NCI-H2196 (cell line): ENCODE measurements at regions not wholly inside any gene's neighbourhood (a gene's known extent, or its start where the extent isn't known, plus 50 kb on each side); places are given as distances from the start of the nearest gene placed in this dataset.
"Not testable (repeated sequence)": the region's sequence is repeated elsewhere in the genome, so short reads cannot be mapped to it uniquely, and the experiment has no call there.

Experiments
- DNase-seq: peaks from one replicate; lab custom pipeline; 2025; ENCODE audit not compliant: unreplicated experiment; lab: John Stamatoyannopoulos, UW

DNA sequence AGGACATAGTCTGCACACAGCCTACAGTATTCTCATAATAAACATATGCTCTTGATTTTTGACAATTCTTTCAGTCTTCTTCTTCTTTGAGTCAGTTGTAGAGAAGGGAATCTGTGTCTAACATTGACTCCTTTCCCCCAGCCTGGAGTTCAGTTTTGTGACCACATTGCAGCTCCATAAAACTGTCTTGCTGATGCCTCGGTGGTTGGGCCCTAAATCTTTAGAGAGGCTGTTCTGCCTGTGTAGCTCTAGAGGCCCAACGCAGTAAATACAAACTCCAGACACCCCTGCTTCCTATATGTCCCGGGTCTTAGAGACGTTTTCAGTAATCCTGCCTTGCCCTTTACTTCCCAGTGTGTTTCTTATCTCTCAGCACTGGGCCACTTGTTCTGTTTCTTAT, 639.5 kb upstream of the AADAT start:
- no peak for DNase-seq

DNA sequence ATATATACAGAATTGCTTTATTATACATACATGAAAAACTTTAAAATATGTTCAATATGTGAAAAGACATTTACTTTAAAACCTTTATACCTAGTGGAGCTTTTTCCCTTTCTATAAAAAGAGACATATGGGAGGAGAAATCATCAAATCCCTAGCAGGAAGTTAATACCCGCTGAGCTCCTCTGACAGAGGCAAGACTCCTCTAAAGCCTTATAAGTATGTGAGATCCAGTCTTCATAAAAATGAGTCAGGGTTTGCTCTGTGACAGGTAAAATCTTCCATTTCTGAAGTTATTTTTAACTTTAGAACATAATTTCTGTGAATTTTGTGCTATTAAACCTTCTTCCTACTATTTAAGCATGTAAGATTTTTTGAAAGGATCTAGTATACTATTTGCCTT, 634.4 kb upstream of the AADAT start:
- no peak for DNase-seq

DNA sequence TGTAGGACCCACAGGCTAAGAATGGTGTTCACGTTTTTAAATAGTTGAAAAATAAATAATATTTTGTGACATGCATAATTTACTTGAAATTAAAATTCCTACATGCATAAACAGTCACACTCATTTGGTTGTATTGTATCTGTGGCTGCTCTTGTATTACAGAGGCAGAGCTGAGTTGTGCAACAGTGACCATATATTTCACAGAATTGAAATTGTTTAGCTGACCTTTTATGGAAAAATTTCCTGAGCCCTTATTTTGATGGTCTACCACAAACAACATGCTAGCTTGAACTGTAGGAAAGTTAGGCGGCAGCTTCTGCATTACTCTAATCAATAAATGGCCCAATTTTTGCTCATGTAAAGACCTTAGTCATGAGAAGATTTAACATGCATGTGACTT, 633.4 kb upstream of the AADAT start:
- DNase-seq = no peak

DNA sequence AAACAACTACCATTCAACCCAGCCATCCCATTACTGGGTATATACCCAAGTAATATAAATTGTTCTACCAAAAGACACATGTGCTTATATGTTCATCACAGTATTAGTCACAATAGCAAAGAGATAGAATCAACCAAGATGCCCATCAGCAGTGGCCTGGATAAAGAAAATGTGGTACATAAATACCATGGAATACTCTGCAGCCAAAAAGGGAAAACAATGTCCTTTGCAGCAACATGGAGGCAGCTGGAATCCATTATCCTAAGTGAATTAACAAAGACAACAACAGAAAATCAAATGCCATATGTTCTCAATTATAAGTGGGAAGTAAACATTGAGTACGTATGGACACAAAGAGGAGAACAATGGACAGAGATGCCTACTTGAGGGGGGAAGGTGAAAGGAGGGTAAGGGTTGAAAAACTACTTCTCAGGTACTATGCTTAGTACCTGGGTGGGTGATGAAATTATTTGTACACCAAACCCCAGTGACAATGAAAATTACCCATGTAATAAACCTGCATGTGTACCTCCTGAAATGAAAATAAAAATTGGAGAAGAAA, 632.1 kb upstream of the AADAT start:
- no peak for DNase-seq

DNA sequence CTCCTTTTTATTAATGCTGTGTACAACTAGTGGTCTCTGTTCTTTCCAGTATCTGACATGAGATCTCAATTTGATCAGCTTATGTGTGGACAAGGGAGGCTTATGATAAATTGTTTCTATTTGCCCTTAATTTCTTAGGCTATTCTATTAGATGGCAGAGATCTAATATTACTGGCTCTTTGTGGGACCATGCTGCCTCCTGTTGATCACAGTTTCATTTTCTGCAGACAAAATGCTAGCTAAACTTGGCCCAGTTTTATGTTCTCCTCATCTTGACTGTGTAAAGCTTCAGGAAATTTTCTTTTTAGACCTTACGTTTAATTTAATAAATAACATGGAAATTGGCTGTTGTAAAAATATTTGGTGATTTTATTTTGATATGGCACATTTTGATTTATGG, 627.1 kb upstream of the AADAT start:
- no peak for DNase-seq

DNA sequence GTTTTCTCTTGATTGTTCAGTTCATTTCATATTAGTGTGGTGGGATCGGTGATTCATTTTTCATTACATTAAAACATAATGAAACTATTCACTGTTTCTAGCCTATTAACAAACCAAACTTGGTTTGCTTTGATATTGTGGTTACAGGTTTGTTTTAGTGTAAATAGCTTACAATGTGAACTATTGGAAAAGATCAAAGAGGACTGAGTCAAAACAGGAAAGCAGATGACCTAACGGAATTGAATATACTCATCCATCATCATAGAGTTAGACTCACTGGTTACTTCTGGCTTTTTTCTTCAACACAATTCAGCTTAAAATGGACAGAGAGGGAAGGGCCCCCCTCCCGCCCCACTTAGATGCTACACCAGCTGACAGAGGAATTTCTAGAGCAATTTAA, 616.2 kb upstream of the AADAT start:
- no peak for DNase-seq

DNA sequence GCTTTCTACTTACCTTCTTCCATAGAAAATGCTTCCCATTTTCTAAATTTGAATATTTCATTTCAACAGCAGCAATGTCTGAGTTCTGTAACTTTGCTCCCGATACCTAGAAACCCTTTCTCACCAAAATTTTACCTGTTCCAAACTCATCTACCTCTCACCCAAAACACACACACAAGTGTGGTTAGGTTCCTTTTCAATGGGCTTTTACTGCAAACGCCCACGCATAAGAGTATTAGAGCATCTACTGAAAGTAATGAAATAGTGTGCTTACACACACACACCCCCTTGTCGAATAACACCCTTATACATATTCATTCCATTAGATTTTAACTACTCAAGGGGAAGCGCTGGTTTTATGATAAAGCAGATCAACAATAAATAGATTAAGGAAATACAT, 610.3 kb upstream of the AADAT start:
- no peak for DNase-seq

DNA sequence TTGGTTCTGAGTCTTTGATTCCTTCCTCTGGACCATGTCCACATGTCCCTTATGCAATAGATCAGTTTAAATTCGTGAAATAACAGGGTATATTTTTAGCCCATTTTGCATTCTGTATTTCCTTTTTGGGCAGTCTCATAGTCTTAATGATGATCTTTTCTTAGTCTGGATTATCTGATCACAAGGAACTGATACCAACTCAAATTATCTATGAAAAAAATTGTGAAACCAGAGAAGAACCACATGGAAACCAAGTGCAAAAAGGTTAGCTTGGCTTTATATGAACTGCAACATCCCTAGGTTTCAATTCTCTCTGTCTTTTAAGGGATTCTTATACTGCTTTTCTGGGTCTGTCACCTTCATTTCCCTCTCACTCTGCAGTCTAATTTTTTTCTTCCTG, 608.6 kb upstream of the AADAT start:
- no peak for DNase-seq

DNA sequence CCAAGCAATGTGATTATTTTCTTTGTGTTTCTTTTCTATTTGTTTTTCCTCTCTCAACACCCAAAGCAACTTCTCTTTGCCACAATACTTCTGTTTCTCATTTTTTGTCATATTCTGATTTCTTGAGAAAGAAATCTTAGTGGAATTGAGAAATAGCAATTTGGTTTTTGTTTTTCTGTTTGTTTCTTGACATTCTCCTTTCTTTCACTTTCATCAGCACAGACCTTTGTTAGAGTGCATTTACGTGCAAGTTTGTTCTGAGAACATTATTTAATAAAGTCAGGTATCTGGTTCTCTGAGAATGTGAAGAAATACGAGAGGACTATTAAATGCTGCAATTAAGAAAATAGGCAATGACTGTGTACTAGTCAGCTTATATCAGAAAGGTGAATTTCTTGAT, 608.1 kb upstream of the AADAT start:
- no peak for DNase-seq

DNA sequence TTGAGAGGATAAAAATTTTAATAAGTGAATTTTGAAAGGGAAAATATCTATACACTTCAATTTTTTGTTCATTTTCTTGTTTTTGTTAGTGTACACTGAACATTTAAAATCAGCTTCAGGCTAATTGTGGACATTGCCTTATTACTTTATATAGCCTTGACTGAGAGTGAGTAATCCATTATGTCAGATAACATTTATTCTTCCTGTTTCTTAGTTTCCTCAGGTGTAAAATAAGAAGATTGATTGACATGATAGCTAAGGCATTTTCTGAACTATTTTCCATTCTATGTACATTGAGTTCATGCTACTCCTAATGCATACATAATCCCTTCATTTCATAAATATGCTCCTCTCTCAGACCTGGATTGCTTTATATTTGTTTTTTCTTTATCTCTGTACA, 607.3 kb upstream of the AADAT start:
- DNase-seq = no peak

DNA sequence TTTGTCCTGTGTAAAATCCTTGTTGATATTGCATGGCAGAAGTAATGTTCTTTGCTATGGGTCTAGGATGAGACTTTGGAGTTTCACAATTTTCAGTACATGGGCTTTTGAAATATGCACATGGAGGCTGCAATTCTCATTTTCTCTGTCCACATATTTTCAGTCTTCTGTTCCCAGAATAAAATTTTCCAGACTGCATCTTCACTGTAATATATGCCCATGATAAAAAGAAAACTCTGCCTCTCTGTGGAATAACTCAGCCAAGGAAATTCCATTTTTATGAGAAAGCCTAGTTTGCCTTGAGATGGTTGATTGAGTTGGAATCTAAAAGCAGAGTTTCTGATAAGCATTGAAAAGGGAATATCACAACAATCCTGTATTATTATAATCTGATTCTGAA, 601.4 kb upstream of the AADAT start:
- no peak for DNase-seq

DNA sequence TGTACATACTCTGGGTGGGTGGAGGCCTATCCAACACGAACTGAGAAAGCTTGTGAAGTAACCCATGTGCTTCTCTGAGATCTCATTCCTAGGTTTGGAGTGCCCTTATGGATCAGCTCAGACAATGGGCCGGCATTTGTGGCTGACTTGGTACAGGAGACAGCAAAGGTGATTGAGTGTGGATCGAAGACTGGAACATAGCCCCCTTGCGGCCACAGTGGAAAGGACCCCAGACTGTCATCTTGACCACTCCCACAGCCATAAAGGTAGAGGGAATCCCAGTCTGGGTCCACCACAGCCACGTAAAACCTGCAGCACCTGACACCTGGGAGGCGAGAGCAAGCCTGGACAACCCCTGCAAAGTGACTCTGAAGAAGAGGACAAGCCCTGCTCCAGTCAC, 598.0 kb upstream of the AADAT start:
- DNase-seq = no peak

DNA sequence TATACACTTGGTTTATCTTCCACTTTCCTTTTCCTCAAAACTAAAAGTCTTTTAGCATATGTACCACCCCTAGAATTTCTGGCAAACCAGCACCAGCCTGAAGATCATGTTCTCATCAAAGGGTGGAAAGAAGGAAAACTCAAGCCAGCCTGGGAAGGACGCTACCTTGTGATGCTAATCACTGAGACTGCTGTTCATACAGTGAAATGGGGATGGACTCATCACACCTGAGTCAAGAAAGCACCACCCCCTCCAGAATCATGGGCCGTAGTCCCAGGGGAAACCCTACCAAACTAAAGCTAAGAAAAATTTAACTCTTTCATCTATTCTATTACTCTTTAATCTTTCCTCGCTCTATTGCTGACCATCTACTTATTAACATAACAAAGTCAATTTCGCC, 595.9 kb upstream of the AADAT start:
- not testable (repeated sequence) for DNase-seq

DNA sequence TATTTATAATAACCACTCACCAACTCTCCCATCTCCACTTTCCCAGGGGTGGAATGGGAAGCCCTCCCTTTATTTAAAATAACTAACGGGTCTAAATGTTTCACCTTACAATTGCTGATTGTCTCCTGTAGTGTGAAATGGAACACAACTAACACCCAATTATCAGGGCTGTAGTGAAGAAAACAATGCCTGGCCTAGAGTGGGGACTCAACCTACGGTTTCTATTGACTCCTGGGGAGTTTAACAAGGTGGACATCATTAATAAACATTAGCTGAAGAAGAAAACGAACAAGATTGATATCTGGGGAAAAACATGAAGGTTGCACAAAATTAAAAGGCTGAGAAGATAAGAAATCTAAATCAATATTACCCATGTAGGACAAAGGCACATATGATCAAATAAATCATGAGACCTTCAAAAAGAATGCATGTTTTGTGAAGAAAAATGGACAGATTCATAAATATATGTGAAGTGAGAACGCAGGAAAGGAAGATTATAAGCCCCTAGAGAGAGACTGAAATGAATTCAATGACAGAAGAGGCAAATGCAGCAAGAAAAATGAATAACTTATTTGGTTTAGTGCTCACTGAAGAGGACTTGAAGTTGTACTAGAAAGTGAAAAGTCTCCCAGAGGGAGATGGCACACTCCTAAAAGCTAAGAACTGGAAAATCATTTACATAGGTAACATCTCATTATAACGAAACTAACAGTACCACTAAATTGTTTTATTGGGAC, 593.0 kb upstream of the AADAT start:
- no peak for DNase-seq

DNA sequence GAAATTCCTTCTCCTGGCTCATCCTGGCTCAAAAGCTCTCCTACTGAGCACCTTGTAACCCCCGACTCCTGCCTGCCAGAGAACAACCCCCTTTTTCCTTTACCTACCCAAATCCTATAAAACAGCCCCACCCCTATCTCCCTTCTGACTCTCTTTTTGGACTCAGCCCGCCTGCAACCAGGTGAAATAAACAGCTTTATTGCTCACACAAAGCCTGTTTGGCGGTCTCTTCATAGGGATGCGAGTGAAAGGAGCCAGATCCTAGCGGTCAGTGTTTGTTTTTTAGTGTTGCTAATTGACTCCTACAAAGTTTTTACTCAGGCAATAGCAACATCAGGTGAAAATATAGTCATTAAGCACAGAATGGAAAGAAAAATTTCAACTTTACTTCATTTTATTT, 592.3 kb upstream of the AADAT start:
- not testable (repeated sequence) for DNase-seq

DNA sequence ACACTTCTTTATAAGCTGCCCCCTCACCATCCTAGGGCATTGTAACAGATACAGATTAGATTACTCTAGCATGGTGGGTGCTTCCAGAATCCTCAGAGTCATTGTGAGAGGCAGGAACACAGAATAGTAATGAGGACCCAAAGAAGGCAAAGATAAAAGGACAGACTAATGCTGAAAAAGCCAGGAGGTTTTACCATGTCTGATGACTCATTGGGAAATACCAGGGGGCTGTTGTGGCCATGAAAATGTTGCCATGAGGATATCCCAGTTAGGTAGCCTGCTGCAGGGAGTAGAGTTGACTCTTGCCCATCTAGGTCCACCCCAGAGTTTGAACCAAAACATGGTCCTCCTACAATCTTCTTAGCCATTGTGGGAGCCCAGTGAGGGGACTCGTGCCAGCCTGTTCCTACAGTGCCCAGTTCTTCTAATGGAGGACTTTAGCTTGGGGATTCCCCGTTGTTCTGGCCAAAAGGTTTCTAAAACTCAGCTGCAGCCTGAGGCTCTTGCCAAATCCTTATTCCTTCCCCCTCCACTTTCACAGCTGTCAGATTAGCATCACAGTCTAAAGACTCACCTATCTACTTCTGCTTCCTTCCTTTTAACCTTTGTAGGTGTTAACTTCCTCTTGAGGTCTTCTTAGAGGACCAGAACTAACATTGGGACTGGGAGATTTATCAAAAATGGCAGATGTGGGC, 586.0 kb upstream of the AADAT start:
- no peak for DNase-seq

DNA sequence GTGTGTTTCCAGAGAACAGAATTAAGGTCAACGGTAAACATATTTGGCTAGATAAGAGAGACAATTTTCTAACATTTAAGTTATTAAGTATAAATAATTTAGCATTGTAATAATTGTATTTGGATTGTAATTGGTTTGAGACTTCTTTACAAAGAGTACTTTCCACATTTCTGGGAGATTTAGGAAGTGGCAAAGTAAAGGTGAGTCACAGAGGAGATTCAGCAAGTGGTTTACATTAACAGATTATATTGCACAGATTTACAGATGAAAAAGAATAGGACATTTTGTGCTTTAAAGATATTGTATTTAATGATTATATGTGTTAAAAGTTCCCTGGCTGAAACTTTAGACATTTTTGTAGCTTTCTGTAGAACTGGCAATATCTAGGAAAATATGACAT, 584.4 kb upstream of the AADAT start:
- no peak for DNase-seq

DNA sequence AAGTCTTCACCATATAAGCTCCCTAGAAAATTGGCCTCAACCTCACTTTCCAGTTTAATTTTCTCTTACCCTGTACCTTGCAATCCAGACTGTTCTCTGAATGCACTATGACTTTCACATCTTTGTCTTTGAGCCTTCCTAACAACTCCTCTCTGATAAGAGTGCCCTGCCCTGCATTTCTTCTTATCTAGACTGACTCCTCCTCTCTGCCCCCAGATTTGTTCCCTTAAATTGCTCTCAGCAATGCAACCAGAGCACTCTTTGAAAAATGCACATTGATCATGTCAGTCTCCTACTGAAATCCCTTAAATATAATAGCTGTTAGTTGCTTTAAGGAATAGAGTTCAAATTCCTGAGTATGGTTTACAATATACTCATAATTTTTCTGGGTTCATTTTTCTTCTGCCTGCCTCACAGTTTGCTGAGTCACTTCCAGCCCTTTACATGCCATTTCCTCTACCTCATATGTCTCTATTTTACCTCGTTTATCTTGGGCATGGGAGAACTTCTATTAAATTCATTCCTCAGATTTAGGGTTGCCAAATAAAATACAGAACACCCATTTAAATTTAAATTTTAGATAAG, 582.7 kb upstream of the AADAT start:
- DNase-seq = no peak

DNA sequence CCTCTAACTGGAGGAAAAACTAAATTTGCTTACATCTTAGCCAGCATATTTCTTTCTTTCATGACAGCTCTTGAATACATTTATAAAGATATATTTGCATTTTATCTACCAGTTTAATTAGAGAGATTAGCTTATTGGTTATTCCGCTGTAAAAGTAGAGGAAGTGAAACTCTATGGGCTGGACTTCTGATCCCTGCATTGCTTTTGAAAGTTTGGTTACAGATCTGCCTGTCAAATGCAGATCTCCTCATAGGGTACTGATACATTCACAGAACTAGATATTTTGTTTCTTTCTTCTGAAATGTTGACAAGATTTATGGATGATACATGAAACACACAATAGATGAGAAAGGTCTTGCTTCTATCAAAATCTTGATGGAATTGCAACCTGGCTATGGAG, 581.4 kb upstream of the AADAT start:
- no peak for DNase-seq

DNA sequence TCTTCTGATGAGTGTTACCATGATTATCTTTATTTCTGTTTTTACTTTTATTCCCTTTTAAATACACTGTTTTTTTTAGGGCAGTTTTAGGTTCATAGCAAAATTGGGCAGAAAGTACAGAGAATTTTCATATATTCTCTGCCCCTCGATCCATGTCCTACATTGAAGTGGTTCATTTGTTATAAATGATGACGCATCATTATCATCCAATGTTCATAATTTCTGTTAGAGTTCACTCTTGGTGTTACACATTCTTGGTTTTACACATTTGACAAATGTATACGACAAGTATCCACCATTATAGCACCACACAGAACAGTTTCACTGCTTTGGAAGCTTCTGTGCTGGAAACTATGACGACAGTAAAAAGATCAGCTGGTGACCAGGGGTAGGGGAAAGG, 578.1 kb upstream of the AADAT start:
- no peak for DNase-seq

DNA sequence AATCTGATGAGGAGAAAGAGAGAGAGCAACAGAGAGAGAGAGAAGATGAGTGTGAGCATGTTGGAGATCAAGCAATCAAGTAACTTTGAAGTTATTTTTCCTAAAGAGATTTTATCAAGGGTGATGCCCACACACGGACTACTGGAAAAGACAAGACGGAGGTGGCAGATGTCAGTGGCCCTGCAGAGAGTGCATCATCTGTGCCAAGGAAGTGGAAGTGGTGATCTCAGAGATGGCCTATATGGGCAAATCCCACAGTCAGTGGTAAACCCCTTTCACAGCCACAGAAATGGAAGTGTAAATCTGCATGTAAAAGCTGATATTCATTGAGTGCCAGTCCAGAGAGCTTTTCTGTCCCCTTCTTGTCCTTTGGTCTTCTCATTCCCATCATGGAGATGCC, 577.2 kb upstream of the AADAT start:
- no peak for DNase-seq

DNA sequence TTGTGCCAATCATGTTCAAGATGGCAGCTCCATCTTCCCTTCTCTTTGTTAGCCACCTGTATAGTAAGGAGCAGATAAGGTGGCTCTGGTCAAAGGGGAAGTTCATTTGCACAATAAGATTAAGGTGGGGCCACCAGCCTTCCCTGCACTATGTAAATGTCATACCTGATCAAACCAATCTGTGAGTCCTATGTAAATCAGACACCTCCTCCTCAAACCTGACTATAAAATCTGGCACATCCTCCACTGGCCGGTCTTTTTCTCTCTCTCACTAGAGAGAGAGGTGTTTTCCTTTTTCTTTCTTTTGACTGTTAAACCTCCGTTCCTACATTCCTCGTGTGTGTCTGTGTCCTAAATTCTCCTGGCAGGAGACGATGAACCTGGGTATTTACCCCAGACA, 572.5 kb upstream of the AADAT start:
- DNase-seq = no peak
